RWPE2 (cell line): ENCODE measurements at regions not wholly inside any gene's neighbourhood (a gene's known extent, or its start where the extent isn't known, plus 50 kb on each side); places are given as distances from the start of the nearest gene placed in this dataset.

Experiments used
- ATAC-seq: fragments of 200-7000 bp; cut with Tn5 transposase; 3 replicates; pipeline ENCODE4 v1.9.1; 2021; ENCODE audit warnings: low read depth
- DNase-seq: peaks from one replicate; pipeline ENCODE4 v3.0.0-alpha.2; 2020; ENCODE audit warnings: low spot score
- H3K27ac ChIP-seq: fragments of 450-650 bp; 2 replicates; pipeline ENCODE4 v1.5.1; 2017; ENCODE audit warnings: mild to moderate bottlenecking; ENCODE audit not compliant: poor library complexity, severe bottlenecking
- H3K27me3 ChIP-seq: fragments of 250-450 bp; sonication (Bioruptor Pico); 2 replicates; pipeline ENCODE4 v1.5.1; 2021; ENCODE audit warnings: mild to moderate bottlenecking, moderate library complexity; ENCODE audit not compliant: insufficient read depth, poor library complexity, severe bottlenecking
- H3K36me3 ChIP-seq: fragments of 250-450 bp; sonication (Bioruptor Pico); 2 replicates; pipeline ENCODE4 v1.5.1; 2020; ENCODE audit warnings: low read depth, mild to moderate bottlenecking, moderate library complexity
- H3K4me1 ChIP-seq: fragments of 250-450 bp; sonication (Bioruptor Pico); 2 replicates; pipeline ENCODE4 v1.5.1; 2021; ENCODE audit warnings: mild to moderate bottlenecking, moderate library complexity; ENCODE audit not compliant: insufficient read depth, poor library complexity, severe bottlenecking
- H3K4me3 ChIP-seq: fragments of 250-450 bp; sonication (Bioruptor Pico); 2 replicates; pipeline ENCODE4 v1.5.1; 2021; ENCODE audit warnings: mild to moderate bottlenecking, moderate library complexity; ENCODE audit not compliant: severe bottlenecking
- H3K9me3 ChIP-seq: fragments of 250-450 bp; sonication (Bioruptor Pico); 2 replicates; pipeline ENCODE4 v1.5.1; 2021; ENCODE audit warnings: mild to moderate bottlenecking, moderate library complexity; ENCODE audit not compliant: severe bottlenecking
- CTCF ChIP-seq: fragments of 450-650 bp; IDR thresholded peaks from one replicate; pipeline ENCODE4 v1.5.1; 2017; ENCODE audit warnings: mild to moderate bottlenecking, moderate library complexity; ENCODE audit not compliant: poor library complexity, severe bottlenecking

- ATAC-seq = no peak
- H3K27me3 ChIP-seq = no peaks in the 10 kb centered on the region
These were observed 458.9 kb upstream of the CADM1 start for GRCh38 chr11:115963156-115963555.

GRCh38 chr11:115961159-115962003 is 457.2 kb upstream of the CADM1 start:
- no peaks in the 10 kb centered on the region for H3K27me3 ChIP-seq
- no peaks in the 10 kb centered on the region for H3K36me3 ChIP-seq
- ATAC-seq (no peak), DNase-seq (no peak)
- H3K27ac ChIP-seq = no peak overlapping the region
- no peaks in the 10 kb centered on the region for H3K4me1 ChIP-seq
- TF ChIP-seq CTCF = no peak
- no peak overlapping the region for H3K4me3 ChIP-seq
- H3K9me3 ChIP-seq = no peaks in the 10 kb centered on the region

More at GRCh38 chr11:115963156-115963555, 458.9 kb upstream of the CADM1 start:
- no peak overlapping the region for H3K27ac ChIP-seq
- no peak overlapping the region for H3K4me3 ChIP-seq
- no peak for DNase-seq
- H3K4me1 ChIP-seq = no peaks in the 10 kb centered on the region
- H3K36me3 ChIP-seq = no peaks in the 10 kb centered on the region
- no peak for TF ChIP-seq CTCF
- no peaks in the 10 kb centered on the region for H3K9me3 ChIP-seq

- Histone ChIP-seq H3K27me3 (no peaks in the 10 kb centered on the region), H3K27ac (no peak overlapping the region), H3K4me1 (no peaks in the 10 kb centered on the region), H3K4me3 (no peak overlapping the region), H3K9me3 (no peaks in the 10 kb centered on the region), H3K36me3 (no peaks in the 10 kb centered on the region)
- DNase-seq = no peak
- no peak for TF ChIP-seq CTCF
- no peak for ATAC-seq
These were observed 454.9 kb upstream of the CADM1 start for GRCh38 chr11:115959081-115959486.

GRCh38 chr11:115958089-115959000 is 454.1 kb upstream of the CADM1 start:
- no peaks in the 10 kb centered on the region for H3K4me1 ChIP-seq
- H3K9me3 ChIP-seq = no peaks in the 10 kb centered on the region
- H3K27ac ChIP-seq = no peak overlapping the region
- DNase-seq = no peak
- no peaks in the 10 kb centered on the region for H3K27me3 ChIP-seq
- ATAC-seq = no peak
- no peaks in the 10 kb centered on the region for H3K36me3 ChIP-seq
- no peak overlapping the region for H3K4me3 ChIP-seq
- no peak for TF ChIP-seq CTCF
